ENCODE measurements at regions not wholly inside any gene's neighbourhood (a gene's known extent, or its start where the extent isn't known, plus 50 kb on each side); places are given as distances from the start of the nearest gene placed in this dataset.

DNA sequence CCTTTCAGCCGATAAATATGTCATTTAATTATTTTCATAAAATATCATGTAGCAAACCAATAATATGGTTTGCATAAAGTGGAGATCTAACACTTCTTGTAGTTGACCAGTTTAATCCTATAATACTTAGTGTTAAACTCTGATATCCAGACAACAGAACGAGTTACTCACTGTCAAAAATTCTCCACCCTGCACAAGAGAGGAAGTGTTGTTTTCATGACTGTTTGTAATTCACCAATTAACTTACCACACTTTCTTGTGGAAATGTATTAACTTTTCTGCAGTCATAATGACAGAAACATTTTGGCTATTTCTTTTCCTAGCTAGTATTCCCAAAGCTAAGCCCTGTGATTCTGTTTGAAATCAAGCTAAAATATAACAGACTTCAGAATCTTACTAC is 555.3 kb upstream of the FTMT start:
- H3K36me3 ChIP-seq (ENCODE audit: low read depth, missing control alignments): no peaks in the 10 kb centered on the region
- H3K9me3 ChIP-seq: no peaks in the 10 kb centered on the region
- no peak overlapping the region for H3K27ac ChIP-seq
- H3K4me1 ChIP-seq: no peaks in the 10 kb centered on the region
- TF ChIP-seq CTCF (IDR thresholded peaks at IDR 0.05) (no peak), POLR2A (IDR thresholded peaks at IDR 0.05) (no peak)
- intact Hi-C loops (cut with DNase I; ENCODE audit: low total_unique reads): no loop called here
- no peak for DNase-seq
- WGBS, 2 donors: 75 to 85% methylated on average over 2 of the region's 2 CpGs
- H3K27me3 ChIP-seq: no peaks in the 10 kb centered on the region
- no peak overlapping the region for H3K4me3 ChIP-seq

DNA sequence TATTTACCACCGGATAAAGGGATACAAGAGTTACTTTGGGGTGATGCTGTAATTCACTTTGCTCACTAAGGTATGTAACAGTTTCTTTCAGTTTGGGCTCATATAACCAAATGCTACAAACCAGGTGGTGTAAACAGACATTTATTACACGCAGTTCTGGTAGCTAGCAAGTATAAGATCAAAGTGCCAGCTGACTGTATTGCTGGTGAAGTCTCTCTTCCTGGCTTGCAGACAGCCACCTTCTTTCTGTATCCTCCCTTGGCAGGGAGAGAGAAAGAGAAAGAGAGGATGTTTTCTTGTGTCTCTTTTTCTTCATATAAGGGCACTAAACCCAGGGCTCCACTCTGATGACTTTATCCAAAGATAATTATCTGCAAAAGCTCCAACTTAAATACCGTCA is 552.5 kb upstream of the FTMT start:
- H3K4me1 ChIP-seq: no peaks in the 10 kb centered on the region
- TF ChIP-seq POLR2A (IDR thresholded peaks at IDR 0.05): no peak
- no peak for TF ChIP-seq CTCF (IDR thresholded peaks at IDR 0.05)
- H3K4me3 ChIP-seq: no peak overlapping the region
- no peak overlapping the region for H3K27ac ChIP-seq
- WGBS, 2 donors: 80 to 81% methylated on average over 3 of the region's 3 CpGs
- no peaks in the 10 kb centered on the region for H3K36me3 ChIP-seq (ENCODE audit: low read depth, missing control alignments)
- no peak for DNase-seq
- no peaks in the 10 kb centered on the region for H3K9me3 ChIP-seq
- intact Hi-C loops (cut with DNase I; ENCODE audit: low total_unique reads): no loop called here
- no peaks in the 10 kb centered on the region for H3K27me3 ChIP-seq

- Histone ChIP-seq H3K4me3 (no peak overlapping the region), H3K36me3 (ENCODE audit: low read depth, missing control alignments) (no peaks in the 10 kb centered on the region), H3K27me3 (no peaks in the 10 kb centered on the region), H3K9me3 (no peaks in the 10 kb centered on the region), H3K27ac (no peak overlapping the region), H3K4me1 (no peaks in the 10 kb centered on the region)
- intact Hi-C loops (cut with DNase I; ENCODE audit: low total_unique reads): no loop called here
- 93 to 100% methylated on average over 1 of the region's 1 CpG for WGBS, 2 donors
- no peak for DNase-seq
- TF ChIP-seq POLR2A (IDR thresholded peaks at IDR 0.05) (no peak), CTCF (IDR thresholded peaks at IDR 0.05) (no peak)
Observed at GRCh38 chr5:121304838-121305237, 546.8 kb upstream of the FTMT start.

- DNase-seq: no peak
- no peaks in the 10 kb centered on the region for H3K27me3 ChIP-seq
- intact Hi-C loops (cut with DNase I; ENCODE audit: low total_unique reads): no loop called here
- H3K27ac ChIP-seq: no peak overlapping the region
- no peaks in the 10 kb centered on the region for H3K36me3 ChIP-seq (ENCODE audit: low read depth, missing control alignments)
- TF ChIP-seq CTCF (IDR thresholded peaks at IDR 0.05): no peak
- TF ChIP-seq POLR2A (IDR thresholded peaks at IDR 0.05): no peak
- H3K9me3 ChIP-seq: no peaks in the 10 kb centered on the region
- 64 to 76% methylated on average over 1 of the region's 1 CpG for WGBS, 2 donors
- H3K4me3 ChIP-seq: no peak overlapping the region
- no peaks in the 10 kb centered on the region for H3K4me1 ChIP-seq
Observed at GRCh38 chr5:121313886-121314285, 537.8 kb upstream of the FTMT start.

- Histone ChIP-seq H3K9me3 (no peaks in the 10 kb centered on the region), H3K4me1 (no peaks in the 10 kb centered on the region), H3K4me3 (no peak overlapping the region), H3K27ac (no peak overlapping the region), H3K36me3 (ENCODE audit: low read depth, missing control alignments) (no peaks in the 10 kb centered on the region), H3K27me3 (no peaks in the 10 kb centered on the region)
- no peak for DNase-seq
- no peak for TF ChIP-seq CTCF (IDR thresholded peaks at IDR 0.05)
- no peak for TF ChIP-seq POLR2A (IDR thresholded peaks at IDR 0.05)
- intact Hi-C loops (cut with DNase I; ENCODE audit: low total_unique reads): no loop called here
- 83 to 94% methylated on average over 1 of the region's 1 CpG for WGBS, 2 donors
Observed at GRCh38 chr5:121315786-121316185, 535.9 kb upstream of the FTMT start.

All from testis (tissue), 2 donors.